GM12892 (cell line): ENCODE measurements at regions not wholly inside any gene's neighbourhood (a gene's known extent, or its start where the extent isn't known, plus 50 kb on each side); places are given as distances from the start of the nearest gene placed in this dataset.

Experiments
- POLR2A ChIP-seq: IDR thresholded peaks from 2 replicates; pipeline ENCODE4 v1.6.1; 2011; ENCODE audit warnings: low read depth, low read length, control low read depth
- TAF1 ChIP-seq: IDR thresholded peaks from 2 replicates; pipeline ENCODE4 v1.6.1; 2011; ENCODE audit warnings: low read depth, mild to moderate bottlenecking, control low read depth, low read length, borderline replicate concordance

DNA sequence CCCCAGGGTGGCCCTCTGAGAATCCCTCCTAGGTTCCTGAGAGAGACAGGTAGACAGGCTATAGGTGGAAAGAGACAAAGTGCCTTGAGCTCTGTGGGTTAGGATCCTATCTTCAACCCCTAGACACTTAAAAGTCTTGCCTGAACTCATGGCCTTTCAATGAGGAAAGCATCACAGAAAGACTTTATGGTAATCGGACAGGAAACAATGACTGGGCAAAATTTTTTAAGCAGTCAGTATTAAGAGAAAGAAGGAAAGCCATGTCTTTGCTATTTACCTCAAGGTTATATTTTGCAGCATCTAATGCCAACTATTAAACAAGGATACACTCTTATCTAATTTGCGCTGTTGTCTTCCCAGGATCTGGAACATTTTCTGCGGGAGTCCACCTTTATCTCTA is 93.2 kb downstream of the PCSK1 start:
- TF ChIP-seq TAF1 (no peak), POLR2A (no peak)
